Central memory CD4-positive, alpha-beta T cell (primary cell): ENCODE measurements at regions not wholly inside any gene's neighbourhood (a gene's known extent, or its start where the extent isn't known, plus 50 kb on each side); places are given as distances from the start of the nearest gene placed in this dataset.

Source experiments
- DNase-seq: peaks from one replicate; pipeline ENCODE4 v3.0.0; 2022

GRCh38 chr10:29403208-29403607, 114.3 kb downstream of the LYZL1 start:
- no peak for DNase-seq

DNA sequence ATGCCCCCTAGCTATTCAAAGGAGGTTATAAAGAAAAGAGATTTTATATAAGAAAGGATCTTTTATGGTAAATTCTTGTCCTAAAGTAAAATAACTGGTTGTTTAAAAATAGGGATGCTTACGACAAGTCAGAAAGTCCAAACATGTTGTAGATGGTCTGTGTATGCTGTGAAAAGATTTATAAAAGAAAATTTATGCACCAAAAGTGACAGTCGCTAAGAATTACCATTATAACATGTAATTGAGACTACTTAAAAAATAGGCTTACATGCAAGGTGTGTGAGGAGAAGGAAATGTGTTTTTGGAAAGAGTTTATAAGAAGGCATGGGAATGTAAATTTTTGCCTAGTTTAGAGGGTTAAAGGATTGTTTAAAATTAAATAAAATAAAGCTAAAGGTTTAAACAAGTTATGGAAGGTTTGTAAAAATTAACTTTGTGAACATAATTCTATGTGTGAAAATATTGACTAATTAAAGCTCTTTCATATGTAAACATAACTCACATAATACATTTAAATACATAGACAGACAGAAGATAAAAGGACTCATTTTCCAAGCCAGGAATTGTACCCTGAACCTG, 118.5 kb downstream of the LYZL1 start:
- DNase-seq, result no peak
